Caco-2 (cell line): ENCODE measurements at regions not wholly inside any gene's neighbourhood (a gene's known extent, or its start where the extent isn't known, plus 50 kb on each side); places are given as distances from the start of the nearest gene placed in this dataset.
A peak's percentile ranks its signal among the peaks of the same experiment; 100 is the strongest.

Source experiments
- BruUV-seq: library from RNA; stranded (reverse); fragments of 400-500 nt; replicated peaks from 2 replicates; lab custom pipeline; 2021; lab: Mats Ljungman, UMichigan
- CTCF ChIA-PET: fragments of 300-600 bp; sonication (Branson Sonifier 250); formaldehyde crosslinking; loops from one replicate; lab custom pipeline; 2022; ENCODE audit warnings: antibody characterized with exemption; lab: Charles Lee
- POLR2A ChIA-PET: fragments of 300-600 bp; sonication (Branson Sonifier 250); formaldehyde crosslinking; loops from one replicate; lab custom pipeline; 2022; ENCODE audit warnings: antibody characterized with exemption; lab: Charles Lee
- DNase-seq, 2 experiments: peaks; one replicate each; pipeline versions ENCODE4 v3.0.0 to v3.0.0-alpha.2; 2020 to 2022
- H3K27me3 ChIP-seq: replicated peaks from 2 replicates; pipeline ENCODE4 v1.6.0; 2011; ENCODE audit warnings: low read length; ENCODE audit not compliant: control insufficient read depth, insufficient read depth
- H3K36me3 ChIP-seq: 2 replicates; pipeline ENCODE4 v1.5.1; 2011; ENCODE audit warnings: low read length; ENCODE audit not compliant: control insufficient read depth, insufficient read depth
- H3K4me1 ChIP-seq: fragments of 250-450 bp; sonication (Bioruptor Pico); 2 replicates; pipeline ENCODE4 v1.5.1; 2020; ENCODE audit warnings: mild to moderate bottlenecking
- H3K4me3 ChIP-seq: 2 replicates; pipeline ENCODE4 v1.5.1; 2011; ENCODE audit warnings: low read depth, mild to moderate bottlenecking, control low read depth, low read length
- H3K9me3 ChIP-seq: fragments of 250-450 bp; sonication (Bioruptor Pico); 2 replicates; pipeline ENCODE4 v1.5.1; 2020; ENCODE audit warnings: mild to moderate bottlenecking, moderate library complexity
- H3K27ac Mint-ChIP-seq: one replicate; pipeline ENCODE4 v1.8.0; 2022; ENCODE audit warnings: mixed read lengths; ENCODE audit not compliant: unreplicated experiment
- H3K27me3 Mint-ChIP-seq: one replicate; pipeline ENCODE4 v1.8.0; 2022; ENCODE audit warnings: mixed read lengths; ENCODE audit not compliant: insufficient read depth, unreplicated experiment
- H3K36me3 Mint-ChIP-seq: one replicate; pipeline ENCODE4 v1.8.0; 2022; ENCODE audit warnings: mild to moderate bottlenecking, mixed read lengths; ENCODE audit not compliant: insufficient read depth, unreplicated experiment
- H3K4me1 Mint-ChIP-seq: one replicate; pipeline ENCODE4 v1.8.0; 2022; ENCODE audit warnings: low read depth, mixed read lengths; ENCODE audit not compliant: unreplicated experiment
- H3K4me3 Mint-ChIP-seq: one replicate; pipeline ENCODE4 v1.8.0; 2022; ENCODE audit warnings: mild to moderate bottlenecking, moderate library complexity, mixed read lengths; ENCODE audit not compliant: unreplicated experiment
- H3K9me3 Mint-ChIP-seq: one replicate; pipeline ENCODE4 v1.8.0; 2022; ENCODE audit warnings: mixed read lengths; ENCODE audit not compliant: unreplicated experiment
- CTCF ChIP-seq, 2 experiments: fragments of 200-600 bp in 1 of 2; IDR thresholded peaks; 1 replicate in 1 of 2; 2 replicates in 1 of 2; pipeline versions ENCODE4 v1.5.1 to v1.8.0; 2011 to 2022; ENCODE audit warnings: antibody characterized with exemption in 1 of 2, control low read depth in 1 of 2, inconsistent platforms in 1 of 2, low read depth in 1 of 2, low read length in 1 of 2, mild to moderate bottlenecking in 1 of 2, moderate library complexity in 1 of 2; ENCODE audit not compliant: insufficient read depth in 1 of 2, severe bottlenecking in 1 of 2, unreplicated experiment in 1 of 2
- intact Hi-C: fragments of 100-400 bp; cut with micrococcal nuclease; formaldehyde crosslinking; loops from one replicate; pipeline ENCODE4 v1.10.0; 2022; ENCODE audit not compliant: unreplicated experiment

- no peak for TF ChIP-seq CTCF (IDR thresholded peaks at IDR 0.05; ENCODE audit: insufficient read depth in 1 of 2, low read depth in 1 of 2, low read length in 1 of 2, severe bottlenecking in 1 of 2, unreplicated experiment in 1 of 2)
- Histone ChIP-seq H3K4me3 (no peak overlapping the region), H3K27me3 (no peaks in the 10 kb centered on the region), H3K4me1 (peaks cover 17% of the 10 kb centered on the region), H3K36me3 (no peaks in the 10 kb centered on the region), H3K9me3 (no peaks in the 10 kb centered on the region)
- Mint-ChIP-seq H3K27me3 (no peaks in the 10 kb centered on the region), H3K4me1 (no peaks in the 10 kb centered on the region), H3K9me3 (no peaks in the 10 kb centered on the region), H3K36me3 (no peaks in the 10 kb centered on the region), H3K4me3 (no peak overlapping the region), H3K27ac (no peak overlapping the region)
- DNase-seq, result peak in 1 of 2 experiments; percentile 66
- CTCF ChIA-PET, result interaction anchor here (0.9 to 1.0 kb wide), 2 partner anchors 29 to 259 kb away, joined by 3 to 4 read pairs; partner anchors contain the start of gene FOXD2
- POLR2A ChIA-PET, result no interaction called here
- intact Hi-C loops, result loop anchor here (5.0 kb wide), 1 partner anchor 45 kb away; no protein-coding TSS in a partner anchor
- no TSS peak for BruUV-seq
Observed at GRCh38 chr1:47696737-47697441, 259.0 kb downstream of the FOXD2 start.

GRCh38 chr1:47697616-47698335, 259.9 kb downstream of the FOXD2 start:
- Mint-ChIP-seq H3K36me3 (no peaks in the 10 kb centered on the region), H3K27ac (no peak overlapping the region), H3K27me3 (no peaks in the 10 kb centered on the region), H3K4me3 (no peak overlapping the region), H3K4me1 (no peaks in the 10 kb centered on the region), H3K9me3 (no peaks in the 10 kb centered on the region)
- H3K27me3 ChIP-seq, result no peaks in the 10 kb centered on the region
- ChIA-PET POLR2A (no interaction called here), CTCF (interaction anchor here (0.6 to 1.0 kb wide), 3 partner anchors 28 to 311 kb away, joined by 3 to 4 read pairs (median 3); partner anchors contain the start of gene FOXD2)
- no peaks in the 10 kb centered on the region for H3K9me3 ChIP-seq
- intact Hi-C loops, result loop anchor here (5.0 kb wide), 1 partner anchor 45 kb away; no protein-coding TSS in a partner anchor
- no peak overlapping the region for H3K4me3 ChIP-seq
- H3K4me1 ChIP-seq, result peaks cover 17% of the 10 kb centered on the region
- no peaks in the 10 kb centered on the region for H3K36me3 ChIP-seq
- no TSS peak for BruUV-seq
- peak in 1 of 2 experiments; percentile 71 for DNase-seq
- TF ChIP-seq CTCF (IDR thresholded peaks at IDR 0.05; ENCODE audit: insufficient read depth in 1 of 2, low read depth in 1 of 2, low read length in 1 of 2, severe bottlenecking in 1 of 2, unreplicated experiment in 1 of 2), result no peak

GRCh38 chr1:47699492-47700235, 261.8 kb downstream of the FOXD2 start:
- POLR2A ChIA-PET, result no interaction called here
- no peaks in the 10 kb centered on the region for H3K4me1 Mint-ChIP-seq
- no peak for TF ChIP-seq CTCF (IDR thresholded peaks at IDR 0.05; ENCODE audit: insufficient read depth in 1 of 2, low read depth in 1 of 2, low read length in 1 of 2, severe bottlenecking in 1 of 2, unreplicated experiment in 1 of 2)
- H3K27me3 Mint-ChIP-seq, result no peaks in the 10 kb centered on the region
- intact Hi-C loops, result loop anchor here (5.0 kb wide), 1 partner anchor 47 kb away; no protein-coding TSS in a partner anchor
- DNase-seq, result no peak
- BruUV-seq, result no TSS peak
- H3K4me3 ChIP-seq, result no peak overlapping the region
- no peaks in the 10 kb centered on the region for H3K27me3 ChIP-seq
- no peak overlapping the region for H3K4me3 Mint-ChIP-seq
- no peaks in the 10 kb centered on the region for H3K36me3 Mint-ChIP-seq
- no peak overlapping the region for H3K27ac Mint-ChIP-seq
- H3K4me1 ChIP-seq, result peaks cover 17% of the 10 kb centered on the region
- no peaks in the 10 kb centered on the region for H3K9me3 ChIP-seq
- CTCF ChIA-PET, result no interaction called here
- no peaks in the 10 kb centered on the region for H3K9me3 Mint-ChIP-seq
- H3K36me3 ChIP-seq, result no peaks in the 10 kb centered on the region
